ENCODE measurements at regions not wholly inside any gene's neighbourhood (a gene's known extent, or its start where the extent isn't known, plus 50 kb on each side); places are given as distances from the start of the nearest gene placed in this dataset.

GRCh38 chr4:116320859-116321258, 764.5 kb downstream of the TRAM1L1 start:
- Histone ChIP-seq H3K4me3 (ENCODE audit: low read length in 3 of 3) (no peak overlapping the region), H3K9me3 (ENCODE audit: control insufficient read depth in 2 of 3, insufficient read depth in 1 of 3, low read length in 3 of 3) (no peaks in the 10 kb centered on the region), H3K27ac (ENCODE audit: low read depth in 2 of 2, low read length in 2 of 2) (no peak overlapping the region), H3K36me3 (ENCODE audit: control insufficient read depth in 2 of 3, insufficient read depth in 3 of 3, low read length in 3 of 3) (no peaks in the 10 kb centered on the region), H3K27me3 (ENCODE audit: control insufficient read depth, insufficient read depth, low read length) (no peaks in the 10 kb centered on the region), H3K4me1 (ENCODE audit: control insufficient read depth in 2 of 3, insufficient read depth in 2 of 3, low read depth in 1 of 3, low read length in 3 of 3) (no peaks in the 10 kb centered on the region), H3K9ac (ENCODE audit: low read length in 3 of 3) (no peak overlapping the region)
- TF ChIP-seq CTCF (IDR thresholded peaks at IDR 0.05; ENCODE audit: borderline replicate concordance, extremely low read depth, insufficient read depth), result no peak
- FAIRE-seq (no peak), DNase-seq (no peak)
- intact Hi-C loops (cut with DNase I), result no loop called here

- TF ChIP-seq CTCF (IDR thresholded peaks at IDR 0.05; ENCODE audit: borderline replicate concordance, extremely low read depth, insufficient read depth), result no peak
- no peaks in the 10 kb centered on the region for H3K27me3 ChIP-seq (ENCODE audit: control insufficient read depth, insufficient read depth, low read length)
- H3K36me3 ChIP-seq (ENCODE audit: control insufficient read depth in 2 of 3, insufficient read depth in 3 of 3, low read length in 3 of 3), result no peaks in the 10 kb centered on the region
- no peaks in the 10 kb centered on the region for H3K4me1 ChIP-seq (ENCODE audit: control insufficient read depth in 2 of 3, insufficient read depth in 2 of 3, low read depth in 1 of 3, low read length in 3 of 3)
- DNase-seq (no peak), FAIRE-seq (no peak)
- H3K4me3 ChIP-seq (ENCODE audit: low read length in 3 of 3), result no peak overlapping the region
- intact Hi-C loops (cut with DNase I), result no loop called here
- no peak overlapping the region for H3K9ac ChIP-seq (ENCODE audit: low read length in 3 of 3)
- H3K27ac ChIP-seq (ENCODE audit: low read depth in 2 of 2, low read length in 2 of 2), result no peak overlapping the region
- no peaks in the 10 kb centered on the region for H3K9me3 ChIP-seq (ENCODE audit: control insufficient read depth in 2 of 3, insufficient read depth in 1 of 3, low read length in 3 of 3)
Observed at GRCh38 chr4:116303736-116304188, 781.6 kb downstream of the TRAM1L1 start.

- no peaks in the 10 kb centered on the region for H3K27me3 ChIP-seq (ENCODE audit: control insufficient read depth, insufficient read depth, low read length)
- intact Hi-C loops (cut with DNase I), result no loop called here
- no peak overlapping the region for H3K4me3 ChIP-seq (ENCODE audit: low read length in 3 of 3)
- DNase-seq (no peak), FAIRE-seq (no peak)
- H3K9me3 ChIP-seq (ENCODE audit: control insufficient read depth in 2 of 3, insufficient read depth in 1 of 3, low read length in 3 of 3), result no peaks in the 10 kb centered on the region
- no peak overlapping the region for H3K27ac ChIP-seq (ENCODE audit: low read depth in 2 of 2, low read length in 2 of 2)
- H3K9ac ChIP-seq (ENCODE audit: low read length in 3 of 3), result no peak overlapping the region
- H3K4me1 ChIP-seq (ENCODE audit: control insufficient read depth in 2 of 3, insufficient read depth in 2 of 3, low read depth in 1 of 3, low read length in 3 of 3), result no peaks in the 10 kb centered on the region
- TF ChIP-seq CTCF (IDR thresholded peaks at IDR 0.05; ENCODE audit: borderline replicate concordance, extremely low read depth, insufficient read depth), result no peak
- H3K36me3 ChIP-seq (ENCODE audit: control insufficient read depth in 2 of 3, insufficient read depth in 3 of 3, low read length in 3 of 3), result no peaks in the 10 kb centered on the region
Observed at GRCh38 chr4:116302990-116303735, 782.2 kb downstream of the TRAM1L1 start.

Data from kidney (tissue), 13 donors.